GM21528 (cell line): ENCODE measurements at regions not wholly inside any gene's neighbourhood (a gene's known extent, or its start where the extent isn't known, plus 50 kb on each side); places are given as distances from the start of the nearest gene placed in this dataset.

Experiments used
- ATAC-seq: cut with Tn5 transposase; IDR thresholded peaks from one replicate; pipeline ENCODE4 v1.9.1; 2021; ENCODE audit warnings: mild to moderate bottlenecking, moderate library complexity; ENCODE audit not compliant: unreplicated experiment, low FRiP score

DNA sequence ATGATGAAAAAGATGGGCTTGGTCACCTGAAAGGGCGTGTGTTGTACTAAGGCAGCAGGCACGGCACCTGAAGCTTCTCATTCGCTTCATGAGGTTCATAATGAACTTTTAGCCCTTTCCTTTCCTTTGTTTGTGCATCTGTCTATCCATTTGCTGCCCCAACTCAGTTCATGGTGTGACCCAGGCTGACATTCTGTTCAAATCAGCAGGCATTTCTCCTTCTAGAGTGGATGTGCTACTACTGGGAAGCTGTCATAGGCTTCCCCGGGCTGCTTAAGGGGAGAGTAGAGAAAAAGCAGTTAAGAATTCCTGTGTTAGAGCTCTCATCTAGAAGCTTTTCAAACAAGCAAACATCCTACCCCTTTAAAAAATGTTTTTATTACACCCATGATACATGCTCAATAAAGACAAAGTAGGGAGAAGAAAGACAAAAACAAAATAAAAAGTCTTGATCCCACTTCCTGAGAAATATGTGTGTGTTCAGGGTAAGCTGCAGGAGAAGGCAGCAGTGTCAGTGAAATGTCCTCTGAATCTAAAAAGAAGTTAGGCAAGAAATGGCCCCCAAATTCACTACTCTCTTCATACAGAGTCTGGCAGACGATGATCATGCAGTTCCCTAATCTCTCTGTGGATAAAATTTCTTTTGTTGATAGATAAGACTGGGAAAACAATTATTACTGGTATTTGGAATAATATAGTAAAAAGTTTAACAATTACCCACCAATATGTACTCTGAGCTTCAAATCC, 136.9 kb upstream of the PFN2 start:
- no peak for ATAC-seq

DNA sequence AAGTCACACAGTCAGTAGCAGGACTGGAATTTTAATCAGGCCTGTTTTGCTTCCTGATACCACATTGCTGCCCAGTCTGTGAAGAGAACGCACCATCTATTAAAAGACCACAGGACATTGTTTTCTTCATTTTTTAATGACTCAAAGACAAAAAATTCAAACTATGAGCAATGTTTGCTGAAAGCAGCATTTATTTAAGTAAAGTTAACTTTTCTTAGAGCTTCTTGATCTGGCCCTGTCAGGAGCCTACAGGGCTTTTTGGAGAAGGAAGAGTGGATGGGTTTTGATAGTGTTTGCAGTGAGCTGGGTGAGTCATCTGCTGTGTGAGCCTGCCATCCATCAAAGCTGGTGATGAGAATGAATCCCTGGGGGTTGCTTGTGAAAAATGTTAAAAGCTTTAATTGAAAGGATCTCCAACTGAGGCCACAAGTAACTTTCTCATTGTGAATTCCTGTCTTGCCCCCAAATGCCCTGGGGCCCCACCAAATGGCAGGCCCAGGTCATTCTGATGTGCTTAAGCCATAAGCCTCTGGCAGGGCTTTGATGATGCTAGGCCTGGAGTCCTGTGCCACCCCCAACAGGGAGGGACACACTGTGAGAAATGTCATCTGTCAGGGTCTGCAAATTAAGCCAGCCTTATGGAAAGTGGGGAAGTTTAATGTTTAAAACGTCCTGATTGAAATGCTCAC, 136.2 kb upstream of the PFN2 start:
- ATAC-seq, result no peak

DNA sequence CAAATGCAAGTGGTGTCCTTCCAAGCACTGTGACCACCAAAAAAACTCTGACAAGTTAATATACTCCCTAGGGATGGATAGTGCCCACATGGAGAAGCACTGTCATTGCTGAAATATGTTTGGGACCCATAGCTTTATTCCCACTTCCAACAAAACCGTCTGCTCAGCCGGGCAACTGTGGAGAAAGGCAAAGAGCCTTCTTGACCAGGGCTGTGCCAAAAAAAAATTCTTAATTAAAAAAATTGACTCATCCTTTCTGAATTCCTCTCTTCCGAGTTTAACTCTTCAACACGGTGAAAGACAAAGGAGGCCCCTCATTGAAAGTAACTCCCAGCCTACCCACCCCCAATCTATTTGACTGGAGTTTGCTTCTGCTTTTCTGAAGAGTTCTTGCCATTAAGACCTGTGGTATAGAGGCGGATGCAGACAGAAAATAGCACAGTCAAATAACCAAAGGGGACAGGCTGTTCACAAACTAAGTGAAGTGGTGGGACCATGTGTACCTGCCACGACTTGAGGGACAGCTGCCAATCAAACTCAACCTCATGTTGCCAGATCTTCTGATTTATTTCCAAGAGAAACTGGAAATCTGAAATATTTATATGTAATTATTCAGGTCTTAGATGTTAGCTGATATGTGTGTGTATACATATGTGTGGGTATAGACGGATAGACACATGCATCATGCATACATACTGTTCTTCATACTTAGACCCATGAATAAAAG, 135.4 kb upstream of the PFN2 start:
- ATAC-seq, result no peak

DNA sequence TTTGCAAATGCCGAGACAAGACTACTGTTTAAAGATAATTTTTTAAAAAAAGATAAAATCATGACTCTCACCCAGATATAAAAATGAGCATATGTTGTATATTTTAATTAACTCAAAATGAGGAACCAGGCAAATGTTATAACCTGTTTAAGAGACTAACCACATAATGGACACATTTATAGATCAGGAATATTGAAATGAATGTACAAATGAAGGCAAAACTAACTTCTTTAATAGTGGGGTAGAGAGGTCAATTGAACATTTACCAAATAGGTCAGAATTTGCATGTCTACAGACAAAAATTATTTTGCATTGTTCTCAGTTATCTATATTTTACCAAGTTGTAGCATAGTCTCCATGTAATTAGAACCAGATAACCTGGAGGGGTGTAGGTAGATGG, 134.3 kb upstream of the PFN2 start:
- ATAC-seq, result no peak

DNA sequence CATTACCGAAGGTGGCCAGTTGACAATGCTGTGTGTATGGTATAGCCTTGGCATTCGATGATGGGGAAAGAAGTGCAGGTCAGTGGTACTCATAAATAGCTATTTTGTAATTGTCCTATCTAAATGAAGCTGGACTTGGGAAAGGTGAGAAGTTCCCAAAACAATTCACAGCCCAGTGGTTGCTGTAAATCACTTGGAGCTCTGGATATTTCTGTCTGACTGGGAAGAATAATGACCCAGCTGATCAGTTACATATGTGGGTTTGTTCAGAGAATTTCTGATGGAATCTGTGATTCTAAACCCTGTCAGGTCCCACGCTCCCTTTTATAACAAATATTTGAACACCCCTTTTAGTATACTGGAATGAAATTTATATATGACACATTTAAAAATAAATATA, 133.9 kb upstream of the PFN2 start:
- no peak for ATAC-seq

DNA sequence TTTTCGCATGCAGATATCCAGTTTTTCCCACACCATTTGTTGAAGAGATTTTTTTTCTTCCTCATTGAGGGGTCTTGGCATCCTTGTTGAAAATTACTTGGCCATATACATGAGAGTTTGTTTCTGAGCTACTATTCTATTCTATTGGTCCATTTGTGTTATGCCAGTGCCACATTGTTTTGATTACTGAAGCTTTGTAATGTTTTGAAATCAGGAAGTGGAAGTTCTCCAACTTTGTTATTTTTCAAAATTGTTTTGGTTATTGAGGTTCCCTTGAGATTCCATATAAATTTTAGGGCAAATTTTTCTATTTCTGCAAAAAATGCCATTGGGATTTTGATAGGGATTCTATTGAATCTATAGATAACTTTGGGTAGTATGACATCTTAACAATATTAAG, 130.3 kb upstream of the PFN2 start:
- ATAC-seq, result no peak

DNA sequence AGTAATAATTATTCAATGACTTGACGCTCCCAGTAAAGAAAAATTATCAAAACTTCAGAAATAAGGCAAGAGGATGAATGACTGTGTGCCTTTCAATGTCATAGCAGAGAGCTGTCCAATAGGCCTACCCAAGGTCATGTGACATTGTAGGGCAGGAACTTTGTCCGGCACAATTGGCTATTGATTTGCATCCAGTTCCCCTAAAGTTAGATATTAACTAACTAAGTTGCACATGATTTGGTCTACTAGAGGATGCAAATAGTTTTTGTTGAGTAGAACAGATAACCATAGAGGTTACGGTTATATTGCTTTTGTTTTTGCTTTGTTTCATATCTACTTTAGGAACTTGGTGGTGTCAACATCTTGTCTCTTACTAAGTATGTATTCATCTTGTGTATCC, 127.9 kb upstream of the PFN2 start:
- no peak for ATAC-seq

DNA sequence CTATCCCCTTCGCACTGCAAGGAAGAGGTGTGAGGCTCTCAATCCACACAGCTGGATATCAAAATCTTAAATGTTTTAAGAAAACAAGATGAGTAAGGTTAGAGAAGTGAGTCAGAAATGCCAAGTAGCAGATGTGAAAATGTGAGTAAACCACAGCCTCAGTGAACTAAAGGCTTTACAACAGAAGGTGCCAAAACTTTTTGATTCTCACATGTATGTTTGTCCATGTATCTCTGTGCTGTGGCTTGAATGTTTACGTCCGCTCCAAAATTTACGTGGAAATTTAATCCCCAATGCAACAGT, 126.8 kb upstream of the PFN2 start:
- no peak for ATAC-seq

DNA sequence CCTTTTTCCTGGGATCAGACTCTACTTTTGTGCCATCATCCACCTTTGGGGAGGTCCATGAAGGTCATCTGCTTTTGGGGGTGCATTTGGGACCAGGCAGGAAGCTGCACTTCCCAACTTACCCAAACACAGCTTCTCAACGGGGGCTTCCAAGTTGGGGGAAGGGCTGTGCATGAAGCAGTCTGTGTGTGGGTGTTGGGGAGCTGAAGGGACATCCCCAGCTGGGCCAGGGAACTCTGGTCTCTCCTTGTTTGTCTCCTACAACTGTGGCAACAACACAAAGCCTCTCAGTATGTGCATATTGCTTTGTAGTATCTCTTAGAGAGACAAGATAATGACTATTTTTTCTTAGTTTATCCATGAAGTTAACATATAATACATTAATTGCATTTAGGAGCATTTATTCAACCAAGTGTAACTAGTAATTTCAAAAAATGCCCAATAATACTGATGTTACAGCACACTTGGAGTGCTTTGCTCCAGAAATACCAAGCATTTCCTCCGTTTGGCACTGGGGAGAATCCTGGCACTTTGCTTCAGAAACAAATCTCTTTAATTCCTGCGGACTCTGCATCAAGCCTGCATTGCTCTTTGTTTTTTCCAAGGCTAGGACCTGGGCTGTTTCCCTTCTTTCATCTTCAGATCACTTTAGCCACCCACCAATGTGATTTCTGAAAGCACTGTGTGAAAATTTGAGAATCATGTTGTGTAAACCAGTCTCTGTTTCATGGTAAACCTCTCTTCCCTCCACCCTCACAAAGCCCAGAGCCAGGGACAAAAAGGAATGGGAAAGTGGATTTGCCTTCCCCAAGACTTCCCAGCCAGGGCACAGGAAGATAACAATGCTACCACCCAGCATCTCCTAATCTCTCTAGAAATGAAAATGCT, 126.2 kb upstream of the PFN2 start:
- ATAC-seq, result no peak

DNA sequence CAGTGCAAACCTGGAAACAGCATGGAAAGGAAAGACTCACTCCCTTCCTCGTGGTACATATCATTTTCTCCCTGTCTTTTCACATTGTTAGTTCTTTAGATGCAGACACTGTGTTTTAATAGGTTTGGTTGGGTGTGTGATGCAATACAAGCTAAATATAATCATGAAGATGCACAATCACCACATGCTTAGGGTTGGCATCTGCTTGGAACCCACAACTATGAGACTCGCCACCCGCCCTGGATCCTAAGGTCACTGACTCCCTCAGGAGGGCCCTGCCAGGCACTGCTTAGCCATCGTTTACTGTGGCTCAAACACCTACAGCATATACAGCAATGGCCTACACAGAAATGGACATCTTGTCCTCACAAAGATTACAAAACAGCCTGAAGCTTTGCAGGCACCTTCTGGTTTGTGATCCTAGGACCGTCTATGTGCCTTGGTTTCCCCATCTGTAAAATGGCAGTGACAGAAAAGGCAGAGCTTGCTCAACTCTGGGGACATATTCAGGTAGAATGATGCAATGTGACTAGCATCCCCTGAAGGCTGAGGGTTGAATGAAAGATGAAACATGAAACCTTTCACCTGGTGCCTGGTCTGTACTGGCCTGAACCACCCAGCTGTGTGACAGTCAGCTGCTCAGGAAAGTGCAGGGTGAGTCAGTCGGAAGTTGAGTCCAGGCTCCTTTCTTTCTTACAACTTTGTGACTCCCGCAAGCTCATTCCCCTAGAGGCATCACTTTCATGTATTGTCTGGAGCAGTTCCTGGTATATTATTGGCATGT, 123.6 kb upstream of the PFN2 start:
- no peak for ATAC-seq

DNA sequence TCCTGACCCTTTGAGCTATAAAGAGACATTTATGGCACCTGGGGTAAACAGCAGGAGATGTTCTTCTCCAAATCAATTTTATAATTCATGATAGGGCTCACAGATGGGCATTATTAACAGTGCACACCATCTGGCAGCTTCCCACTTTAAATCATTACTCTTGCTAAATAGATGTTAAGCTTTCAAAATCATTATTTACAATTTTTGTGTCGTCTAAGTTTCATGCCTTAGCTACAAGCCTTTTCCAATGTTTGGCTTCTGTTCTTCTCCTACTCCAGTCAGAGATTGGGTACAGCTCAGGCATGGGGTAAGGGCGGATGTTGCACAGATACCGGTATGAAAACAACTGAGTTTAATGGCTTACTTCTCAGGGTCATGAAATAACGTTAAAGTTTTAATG, 120.9 kb upstream of the PFN2 start:
- ATAC-seq, result no peak

DNA sequence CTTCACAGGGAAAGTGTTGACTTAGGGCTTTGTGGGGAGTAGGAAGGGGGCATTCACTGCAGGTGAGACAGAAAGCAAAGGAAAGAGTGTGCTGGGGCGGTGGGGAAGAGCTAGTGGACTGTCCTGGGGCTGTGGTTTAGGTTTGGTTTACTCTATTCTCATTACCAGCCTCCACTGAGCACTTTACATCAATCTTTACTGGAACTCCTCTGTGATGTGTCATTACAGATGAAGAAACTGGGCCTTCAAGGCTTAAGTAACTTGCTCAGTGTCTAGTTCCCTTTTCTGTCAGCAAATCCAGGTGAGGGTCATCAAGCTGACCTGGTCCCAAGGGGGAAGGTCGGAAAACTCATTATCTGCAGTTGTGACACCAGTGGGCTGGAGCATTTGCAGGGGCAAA, 120.2 kb upstream of the PFN2 start:
- ATAC-seq, result no peak

DNA sequence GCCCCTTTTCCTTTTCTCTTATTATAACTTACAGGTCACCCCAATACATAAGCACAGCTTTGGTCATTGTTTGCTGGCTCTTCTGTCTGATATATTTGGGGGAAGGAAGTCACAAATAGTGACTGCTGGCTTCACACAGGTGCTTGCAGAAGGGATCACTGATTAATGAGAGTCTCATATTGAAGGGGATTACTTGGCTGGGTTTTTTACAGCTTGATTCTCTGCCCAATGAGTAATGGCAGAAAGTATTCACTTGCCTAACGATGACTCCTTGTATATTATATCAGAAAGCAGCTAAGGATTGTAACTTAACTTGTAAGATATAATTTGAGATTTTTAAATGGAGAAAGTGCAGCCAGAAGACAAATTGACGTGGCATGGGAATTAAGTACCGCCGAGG, 119.3 kb upstream of the PFN2 start:
- no peak for ATAC-seq

DNA sequence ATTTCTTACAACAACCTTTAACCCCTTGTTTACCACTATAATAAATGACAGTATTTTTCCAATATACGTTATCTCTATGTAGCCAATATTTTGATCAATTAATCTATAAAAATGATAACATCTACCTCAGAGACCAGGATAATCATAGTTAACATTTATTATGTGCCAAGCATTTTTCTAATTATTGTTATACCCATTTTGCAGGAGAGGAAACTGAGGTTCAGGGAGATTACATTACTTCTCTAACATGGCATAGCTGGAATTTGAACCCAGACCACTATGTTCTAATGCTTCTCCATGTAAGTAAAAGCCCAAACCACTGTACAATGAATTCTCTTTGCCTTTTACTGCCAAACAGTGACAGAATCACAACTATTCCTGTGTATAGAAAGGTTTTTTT, 113.4 kb upstream of the PFN2 start:
- no peak for ATAC-seq

DNA sequence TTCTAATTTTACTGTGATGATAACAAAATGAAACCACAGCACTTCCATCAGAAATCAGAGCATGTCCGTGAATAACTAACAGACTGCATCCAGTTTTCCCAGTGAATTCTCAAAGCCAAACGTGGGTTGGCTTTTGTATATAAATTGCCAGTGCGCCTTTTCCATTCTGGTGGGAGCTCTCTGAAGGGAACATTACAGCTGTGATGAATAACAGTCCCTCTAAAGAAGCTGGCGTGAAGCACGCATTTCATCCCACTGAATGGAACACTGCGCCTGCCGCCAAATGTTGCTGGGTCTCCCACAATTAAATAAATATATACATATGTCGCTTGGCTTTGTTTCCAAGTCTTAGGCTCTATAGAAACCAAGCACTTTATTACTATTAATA, 113.0 kb upstream of the PFN2 start:
- no peak for ATAC-seq

DNA sequence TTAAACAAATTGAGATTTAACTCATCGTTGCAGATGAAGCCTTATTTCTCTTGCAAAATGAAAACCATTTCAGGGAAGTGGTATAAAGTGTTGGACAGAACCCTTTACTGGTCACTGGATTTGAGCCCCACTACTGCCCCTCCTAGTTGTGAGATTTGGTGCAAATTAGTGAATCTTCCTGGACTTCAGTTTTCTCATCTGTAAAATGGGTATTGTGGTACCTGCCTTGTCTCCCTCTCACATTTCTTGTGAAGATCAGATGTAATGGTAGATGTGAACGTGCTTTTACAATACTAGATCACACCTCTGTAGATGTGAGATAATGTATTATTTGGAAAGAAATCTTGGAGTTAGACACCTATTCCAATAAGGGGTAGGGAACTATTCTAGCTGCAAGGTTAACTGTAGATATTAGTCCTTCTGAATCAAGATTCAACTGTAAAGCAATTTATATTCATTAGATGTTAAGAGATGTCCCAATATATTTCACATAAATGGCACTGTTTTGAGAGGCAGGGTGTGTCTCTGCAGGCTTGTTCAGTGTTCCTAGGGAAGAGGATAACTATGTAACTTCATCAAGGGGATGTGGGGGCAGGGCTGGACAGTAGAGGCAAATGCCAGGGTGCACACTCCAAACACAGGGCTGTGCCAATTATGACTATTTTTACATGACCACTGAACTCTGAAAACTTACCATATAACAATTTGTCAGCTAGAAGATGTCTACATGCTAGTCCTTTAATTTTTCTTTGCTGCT, 112.4 kb upstream of the PFN2 start:
- no peak for ATAC-seq

DNA sequence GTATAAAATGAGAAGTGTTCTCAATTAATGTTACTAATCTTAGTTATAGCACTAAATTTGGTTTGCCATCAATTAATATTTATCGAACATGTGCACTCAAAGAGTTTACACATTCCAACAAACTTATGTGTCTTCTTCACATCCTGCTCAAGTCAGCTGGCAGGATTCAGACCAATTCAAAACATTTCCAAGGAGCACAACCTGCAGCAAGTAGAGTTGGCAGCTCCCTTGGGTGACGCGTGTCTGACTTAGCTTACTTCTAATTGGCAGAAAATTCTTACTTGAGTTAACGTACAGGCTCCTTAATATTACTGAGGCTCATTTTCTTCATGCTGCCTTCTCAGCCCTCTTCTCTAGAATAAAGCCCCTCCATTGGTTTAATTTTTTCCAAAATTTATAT, 110.4 kb upstream of the PFN2 start:
- ATAC-seq, result no peak

DNA sequence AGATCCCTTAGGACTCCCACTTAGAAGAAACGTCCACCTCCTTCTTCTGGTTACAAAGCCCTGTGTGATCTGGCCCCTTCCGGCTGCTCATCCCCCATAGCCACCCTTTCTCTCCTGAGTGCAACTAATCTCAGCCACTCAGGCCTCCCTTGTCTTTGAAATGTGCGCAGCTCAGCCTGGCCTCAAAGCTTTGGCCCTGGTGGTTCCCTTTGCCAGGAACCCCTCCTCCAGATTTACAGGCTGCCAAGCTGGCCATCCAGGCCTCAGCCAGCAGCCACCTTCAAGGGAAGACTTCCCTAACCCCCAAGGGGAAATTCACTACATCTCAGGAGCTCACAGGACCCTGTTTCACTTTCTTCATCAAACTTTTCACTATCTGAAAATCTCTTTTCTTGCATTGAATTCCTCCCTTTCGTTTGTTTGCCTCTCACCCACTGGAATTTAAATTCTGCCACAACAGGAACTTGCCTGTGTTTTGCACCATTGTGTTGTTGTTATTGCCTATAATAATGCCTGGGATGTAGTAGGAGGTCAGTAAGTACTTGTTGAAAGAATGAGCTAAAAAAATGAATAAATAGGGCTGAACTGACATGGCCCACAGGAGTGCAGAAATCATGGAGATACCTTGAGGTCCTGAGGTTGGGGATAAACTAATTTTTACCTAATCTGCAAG, 109.5 kb upstream of the PFN2 start:
- ATAC-seq, result no peak
